Occipital lobe (tissue), 1 donor: ENCODE measurements at regions not wholly inside any gene's neighbourhood (a gene's known extent, or its start where the extent isn't known, plus 50 kb on each side); places are given as distances from the start of the nearest gene placed in this dataset.

ENCODE experiments used
- DNase-seq: peaks from one replicate; lab custom pipeline; 2025; lab: John Stamatoyannopoulos, UW

- DNase-seq: no peak
These were observed 167.1 kb upstream of the SPHKAP start for GRCh38 chr2:228348516-228349064.

- no peak for DNase-seq
These were observed 163.0 kb upstream of the SPHKAP start for GRCh38 chr2:228344531-228344930.

GRCh38 chr2:228339525-228339924 is 158.0 kb upstream of the SPHKAP start:
- DNase-seq: no peak

- no peak for DNase-seq
These were observed 152.7 kb upstream of the SPHKAP start for GRCh38 chr2:228334180-228334579.

- DNase-seq: no peak
These were observed 147.8 kb upstream of the SPHKAP start for GRCh38 chr2:228329282-228329681.

GRCh38 chr2:228321015-228321414 is 139.5 kb upstream of the SPHKAP start:
- no peak for DNase-seq

- DNase-seq: no peak
These were observed 136.7 kb upstream of the SPHKAP start for GRCh38 chr2:228318218-228318617.

- DNase-seq: no peak
These were observed 130.7 kb upstream of the SPHKAP start for GRCh38 chr2:228312172-228312571.

GRCh38 chr2:228303960-228304359 is 122.5 kb upstream of the SPHKAP start:
- no peak for DNase-seq

- no peak for DNase-seq
These were observed 102.1 kb upstream of the SPHKAP start for GRCh38 chr2:228283491-228284171.

- no peak for DNase-seq
These were observed 100.9 kb upstream of the SPHKAP start for GRCh38 chr2:228282376-228282775.

GRCh38 chr2:228273159-228273558 is 91.7 kb upstream of the SPHKAP start:
- DNase-seq: no peak

- DNase-seq: no peak
These were observed 87.9 kb upstream of the SPHKAP start for GRCh38 chr2:228269351-228269750.

- DNase-seq: no peak
These were observed 87.3 kb upstream of the SPHKAP start for GRCh38 chr2:228268756-228269155.

- no peak for DNase-seq
These were observed 86.8 kb upstream of the SPHKAP start for GRCh38 chr2:228268301-228268700.

GRCh38 chr2:228263156-228263555 is 81.7 kb upstream of the SPHKAP start:
- DNase-seq: no peak

GRCh38 chr2:228261546-228261945 is 80.1 kb upstream of the SPHKAP start:
- DNase-seq: no peak

- DNase-seq: no peak
These were observed 75.9 kb upstream of the SPHKAP start for GRCh38 chr2:228257379-228257778.

GRCh38 chr2:228253752-228254151 is 72.3 kb upstream of the SPHKAP start:
- no peak for DNase-seq

GRCh38 chr2:228247335-228247734 is 65.8 kb upstream of the SPHKAP start:
- no peak for DNase-seq

GRCh38 chr2:228245601-228246000 is 64.1 kb upstream of the SPHKAP start:
- no peak for DNase-seq

GRCh38 chr2:228242591-228242990 is 61.1 kb upstream of the SPHKAP start:
- DNase-seq: no peak

- no peak for DNase-seq
These were observed 58.5 kb upstream of the SPHKAP start for GRCh38 chr2:228239907-228240561.
